NCI-H510A treated with DMSO at 0.1 percent for 48 hours (cell line): ENCODE measurements at regions not wholly inside any gene's neighbourhood (a gene's known extent, or its start where the extent isn't known, plus 50 kb on each side); places are given as distances from the start of the nearest gene placed in this dataset.
"Not testable (repeated sequence)": the region's sequence is repeated elsewhere in the genome, so short reads cannot be mapped to it uniquely, and the experiment has no call there.

Experiments
- DNase-seq: peaks from one replicate; lab custom pipeline; 2025; lab: John Stamatoyannopoulos, UW

- no peak for DNase-seq
These were observed 919.0 kb downstream of the TAF11L14 start for GRCh38 chr5:18553269-18553668.

DNA sequence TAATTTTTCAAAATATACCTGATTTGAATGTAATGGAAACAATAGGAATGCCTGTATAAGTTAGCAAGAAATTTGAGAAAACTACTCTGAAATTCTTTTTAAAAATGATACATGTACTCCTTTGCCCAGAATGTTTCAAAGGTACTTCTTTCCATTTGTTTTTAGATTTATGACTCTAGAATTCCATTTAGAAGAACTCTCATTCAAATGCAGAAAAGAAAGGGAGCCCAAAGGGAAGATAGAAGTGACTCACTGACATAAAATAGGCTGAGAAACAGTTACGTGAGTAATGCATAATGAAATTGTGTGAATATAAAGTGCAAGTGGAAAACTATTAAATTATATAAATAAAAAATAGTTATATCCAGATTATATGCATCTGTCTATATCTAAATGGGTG is 926.3 kb downstream of the TAF11L14 start:
- DNase-seq, result no peak

- DNase-seq, result no peak
These were observed 929.6 kb downstream of the TAF11L14 start for GRCh38 chr5:18563853-18564252.

DNA sequence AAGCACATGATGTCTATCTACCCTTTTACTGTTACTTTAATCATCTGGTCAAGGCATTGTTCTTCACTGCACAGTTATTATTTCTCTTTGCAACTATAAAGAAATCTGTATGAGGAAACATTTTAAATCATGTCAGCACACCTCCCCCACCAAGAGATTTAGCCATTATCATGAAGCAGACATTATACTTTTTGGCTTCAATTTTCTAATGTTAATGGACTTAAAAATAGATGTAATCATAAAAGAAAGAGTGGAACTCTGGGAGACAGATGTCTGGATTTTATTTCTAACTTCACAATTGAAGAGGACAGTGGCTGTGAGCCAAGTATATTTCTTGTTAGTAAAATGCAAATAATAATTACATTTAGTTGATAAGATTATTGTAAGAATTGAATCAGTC is 932.4 kb downstream of the TAF11L14 start:
- DNase-seq, result no peak

GRCh38 chr5:18576586-18576985 is 942.3 kb downstream of the TAF11L14 start:
- DNase-seq, result no peak

DNA sequence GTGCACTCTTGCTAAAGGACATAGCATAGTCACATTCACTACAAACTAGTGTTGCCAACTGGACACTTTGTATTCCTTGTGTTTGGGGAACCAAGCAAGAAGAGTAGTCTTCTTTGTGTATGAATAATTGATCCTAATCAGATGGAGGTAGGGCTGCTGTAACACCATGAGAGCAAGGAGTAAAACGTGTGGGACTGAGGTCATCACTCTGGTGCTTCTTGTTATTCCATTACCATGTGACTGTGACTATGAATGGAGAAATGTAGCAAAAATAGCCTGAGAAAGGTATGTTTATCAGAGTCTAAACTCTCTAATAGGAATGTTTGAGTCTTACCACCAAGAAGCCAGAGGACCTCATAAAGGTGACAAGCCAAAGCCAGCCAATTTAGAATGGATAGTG is 966.9 kb downstream of the TAF11L14 start:
- DNase-seq, result no peak

GRCh38 chr5:18602402-18602801 is 968.1 kb downstream of the TAF11L14 start:
- no peak for DNase-seq

GRCh38 chr5:18605186-18605585 is 970.9 kb downstream of the TAF11L14 start:
- DNase-seq, result no peak

DNA sequence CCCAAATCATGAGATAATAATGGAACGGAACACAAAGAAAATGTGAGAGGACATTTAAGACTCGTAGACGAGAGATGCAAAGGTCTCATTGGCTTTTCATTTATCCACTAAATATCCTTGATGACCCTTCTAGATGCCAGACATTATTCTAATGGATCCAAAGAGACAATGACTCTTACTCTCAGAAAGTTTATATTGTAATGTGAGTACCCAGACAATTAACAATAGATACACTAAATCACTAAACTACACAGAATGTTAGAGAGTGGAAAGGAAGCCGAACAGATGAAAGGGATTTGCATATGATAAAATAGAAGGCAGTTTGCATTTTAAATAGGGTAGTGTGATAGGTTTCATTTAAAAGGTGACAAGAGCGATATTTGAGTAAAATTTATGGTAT is 973.3 kb downstream of the TAF11L14 start:
- no peak for DNase-seq

- DNase-seq, result not testable (repeated sequence)
These were observed 982.9 kb downstream of the TAF11L14 start for GRCh38 chr5:18617191-18617590.

- no peak for DNase-seq
These were observed 996.3 kb downstream of the TAF11L14 start for GRCh38 chr5:18630458-18631045.

DNA sequence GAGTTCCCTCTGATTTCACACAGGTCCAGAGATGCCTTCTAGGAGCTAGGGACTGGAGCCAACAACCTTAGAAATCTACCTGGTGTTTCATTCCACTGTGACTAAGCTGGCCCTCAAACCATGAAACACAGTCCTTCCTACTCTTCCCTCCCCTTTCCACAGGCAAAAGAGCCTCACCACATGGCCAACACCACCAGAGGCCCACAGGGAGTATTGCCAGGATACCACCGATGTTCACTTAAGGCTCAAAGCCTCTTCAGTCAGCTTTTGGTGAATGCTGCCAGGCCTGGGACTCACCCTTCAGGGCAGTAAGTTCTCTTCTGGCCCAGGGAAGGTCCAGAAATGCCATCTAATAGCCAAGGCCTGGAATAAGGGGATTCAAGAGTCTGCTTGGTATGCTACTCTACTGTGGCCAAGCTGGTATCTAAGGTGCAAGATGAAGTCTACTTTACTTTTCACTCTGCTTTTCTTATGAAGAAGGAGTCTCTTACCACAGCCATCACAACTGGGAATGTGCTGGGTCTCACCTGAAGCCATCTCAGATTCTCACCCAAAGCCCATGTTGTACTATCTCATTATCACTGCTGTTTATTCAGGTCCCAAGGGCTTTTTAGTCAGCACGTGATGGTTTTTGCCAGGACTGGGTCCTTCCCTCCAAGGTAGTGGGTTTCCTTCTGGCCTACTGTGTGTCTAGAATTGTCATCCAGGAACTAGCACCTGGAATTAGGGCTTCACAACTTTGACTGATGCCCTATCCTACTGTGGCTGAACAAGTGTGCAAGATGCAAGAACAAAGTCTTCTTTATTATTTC is 1018.4 kb downstream of the TAF11L14 start:
- DNase-seq, result no peak

DNA sequence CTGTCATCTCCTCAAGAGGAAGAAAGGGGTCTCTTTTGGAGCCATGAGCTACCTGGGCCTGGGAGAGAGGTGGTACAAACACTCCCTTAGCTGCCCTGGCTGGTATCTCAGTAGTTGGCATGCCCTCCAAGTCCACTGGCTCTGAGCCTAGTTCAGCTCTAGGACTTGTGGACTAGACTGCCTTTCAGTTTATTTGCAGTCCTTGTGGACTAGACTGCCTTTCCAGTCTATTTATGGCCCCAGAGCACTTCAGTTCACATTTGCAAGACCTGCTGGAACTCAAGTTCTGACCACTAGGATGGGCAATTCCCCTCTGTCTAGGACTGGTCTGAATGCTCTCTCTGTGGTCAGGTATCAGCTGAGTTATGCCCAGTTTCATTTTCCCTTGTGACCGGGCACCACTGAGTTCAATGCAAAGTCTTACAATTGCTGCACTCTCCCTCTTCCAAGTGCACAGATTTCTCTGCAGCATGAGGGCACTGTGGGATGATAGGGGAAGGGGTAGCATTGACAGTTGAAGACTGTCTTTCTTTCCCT is 1019.0 kb downstream of the TAF11L14 start:
- no peak for DNase-seq

GRCh38 chr5:18660511-18660910 is 1026.3 kb downstream of the TAF11L14 start:
- no peak for DNase-seq

DNA sequence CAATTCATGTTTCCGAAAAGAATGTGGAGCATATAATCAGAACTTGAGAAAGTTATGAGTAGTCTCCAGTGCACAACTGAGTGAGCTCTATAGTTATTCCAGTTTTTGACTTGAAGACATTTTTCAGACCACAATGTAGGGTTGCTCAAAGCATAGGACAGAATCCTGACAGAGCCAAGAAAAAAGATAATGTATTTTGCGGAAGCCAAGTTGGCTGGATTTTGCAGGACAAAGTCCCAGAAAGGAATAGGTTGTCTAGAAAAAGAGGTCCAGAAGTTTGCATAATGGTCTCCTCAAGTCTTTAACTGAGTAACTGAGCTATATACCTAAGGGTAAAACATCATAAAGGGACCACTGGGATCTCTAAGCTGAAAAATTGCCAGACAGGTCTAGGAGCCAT is 1028.0 kb downstream of the TAF11L14 start:
- no peak for DNase-seq

DNA sequence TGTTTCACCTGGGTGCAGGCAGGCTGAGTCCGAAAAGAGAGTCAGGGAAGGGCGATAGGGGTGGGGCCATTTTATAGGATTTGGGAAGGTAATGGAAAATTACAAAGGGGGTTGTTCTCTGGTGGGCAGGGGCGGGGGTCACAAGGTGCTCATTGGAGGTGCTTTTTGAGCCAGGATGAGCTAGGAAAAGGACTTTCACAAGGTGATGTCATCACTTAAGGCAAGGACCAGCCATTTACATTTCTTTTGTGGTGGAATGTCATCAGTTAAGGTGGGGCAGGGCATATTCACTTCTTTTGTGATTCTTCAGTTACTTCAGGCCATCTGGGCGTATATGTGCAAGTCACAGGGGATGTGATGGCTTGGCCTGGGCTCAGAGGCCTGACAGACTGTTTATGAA is 1040.0 kb downstream of the TAF11L14 start:
- not testable (repeated sequence) for DNase-seq

DNA sequence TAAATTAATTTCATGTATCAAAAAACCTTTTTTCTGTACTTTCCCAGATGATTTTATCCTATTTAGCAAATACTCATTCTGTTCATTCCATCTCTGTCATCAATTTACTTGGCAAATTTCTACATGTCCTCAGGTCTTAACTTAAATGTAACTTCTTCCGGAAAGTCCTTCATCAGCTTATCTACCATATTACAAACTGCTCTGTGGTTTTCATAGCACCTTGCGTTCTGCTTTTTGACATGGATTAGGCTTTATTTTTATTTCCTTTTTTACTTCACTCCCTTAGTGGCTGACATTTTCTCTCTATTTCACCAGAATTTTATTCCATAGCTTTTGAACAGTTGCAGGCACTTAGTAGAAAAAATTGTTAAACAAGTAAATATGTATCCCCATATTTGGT is 1040.8 kb downstream of the TAF11L14 start:
- DNase-seq, result no peak

GRCh38 chr5:18686253-18686652 is 1052.0 kb downstream of the TAF11L14 start:
- DNase-seq, result no peak

- DNase-seq, result no peak
These were observed 1053.2 kb downstream of the TAF11L14 start for GRCh38 chr5:18687429-18687828.

- no peak for DNase-seq
These were observed 1065.4 kb downstream of the TAF11L14 start for GRCh38 chr5:18699681-18700080.

GRCh38 chr5:18702821-18703220 is 1068.6 kb downstream of the TAF11L14 start:
- DNase-seq, result no peak

DNA sequence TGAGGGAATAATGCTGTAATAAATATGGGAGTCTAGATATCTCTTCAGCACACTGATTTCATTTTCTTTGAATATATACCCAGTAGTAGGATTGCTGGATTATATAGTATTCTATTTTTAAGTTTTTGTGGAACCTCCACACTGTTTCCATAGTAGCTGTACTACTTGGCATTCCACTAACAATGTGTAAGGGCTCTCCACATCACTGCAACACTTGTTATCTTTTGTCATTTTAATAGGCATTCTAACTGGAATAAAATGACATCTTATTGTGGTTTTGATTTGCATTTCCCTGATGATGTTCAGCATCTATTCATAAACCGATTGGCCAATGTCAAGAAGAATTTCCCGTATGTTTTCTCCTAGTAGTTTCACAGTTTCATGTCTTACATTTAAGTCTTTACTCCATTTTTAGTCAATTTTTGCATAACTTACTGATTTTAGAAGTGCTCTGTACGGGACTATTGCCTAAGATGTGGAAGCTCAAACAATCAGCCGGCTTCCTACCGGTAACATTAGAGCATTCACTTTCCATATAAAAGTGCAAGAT is 1078.8 kb downstream of the TAF11L14 start:
- no peak for DNase-seq

DNA sequence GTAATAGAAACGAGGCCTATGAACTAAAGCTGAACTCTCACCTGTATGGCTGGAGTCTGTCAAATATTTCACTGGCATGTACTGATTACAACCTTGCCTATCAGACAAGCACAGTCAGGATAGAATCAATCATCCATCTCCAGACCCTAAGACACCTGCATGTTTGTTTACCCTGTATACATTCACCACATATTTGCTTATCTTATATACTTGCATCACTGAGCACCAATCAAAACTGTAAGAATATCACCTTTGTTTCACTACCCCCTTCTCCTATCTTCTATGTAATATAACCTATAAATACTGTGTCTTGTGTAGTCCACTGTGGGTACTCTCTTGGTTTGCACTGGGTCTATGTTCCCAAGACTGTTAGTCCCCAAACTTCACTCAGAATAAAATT is 1085.7 kb downstream of the TAF11L14 start:
- DNase-seq, result peak; percentile 10
